IMR-90 (cell line): ENCODE measurements at regions not wholly inside any gene's neighbourhood (a gene's known extent, or its start where the extent isn't known, plus 50 kb on each side); places are given as distances from the start of the nearest gene placed in this dataset.

Experiments used
- ATAC-seq: fragments of 200-7000 bp; cut with Tn5 transposase; 2 replicates; pipeline ENCODE4 v1.9.1; 2020; ENCODE audit warnings: low read depth, mild to moderate bottlenecking, moderate library complexity
- BruUV-seq: library from RNA; stranded (reverse); fragments of 400-500 nt; replicated peaks from 2 replicates; lab custom pipeline; 2021; lab: Mats Ljungman, UMichigan
- CTCF ChIA-PET: fragments of 300-600 bp; formaldehyde crosslinking; extraction: SDS; loops from one replicate; lab custom pipeline; 2021; ENCODE audit warnings: antibody characterized with exemption; lab: Yijun Ruan, JAX
- POLR2A ChIA-PET: fragments of 300-600 bp; sonication (Branson Sonifier 250); formaldehyde crosslinking; loops from one replicate; lab custom pipeline; 2022; ENCODE audit warnings: antibody characterized with exemption; ENCODE audit not compliant: unreplicated experiment; lab: Charles Lee
- DNase-seq: peaks from one replicate; pipeline ENCODE4 v3.0.0; 2013
- H2AFZ ChIP-seq: replicated peaks from 2 replicates; pipeline ENCODE3; 2013; ENCODE audit warnings: low read length, mild to moderate bottlenecking; ENCODE audit not compliant: poor library complexity
- H2AK5ac ChIP-seq: 2 replicates; pipeline ENCODE4 v1.6.1; 2013; ENCODE audit warnings: low read depth, low read length, inconsistent platforms
- H2AK9ac ChIP-seq: replicated peaks from 2 replicates; pipeline ENCODE3; 2013; ENCODE audit warnings: mild to moderate bottlenecking, low read depth, low read length, moderate library complexity; ENCODE audit not compliant: poor library complexity
- H2BK120ac ChIP-seq: 2 replicates; pipeline ENCODE4 v1.6.1; 2013; ENCODE audit warnings: low read depth, low read length, inconsistent platforms
- H2BK15ac ChIP-seq: 3 replicates; pipeline ENCODE4 v1.6.1; 2013; ENCODE audit warnings: low read depth, low read length, inconsistent platforms
- H2BK20ac ChIP-seq: 2 replicates; pipeline ENCODE4 v1.6.1; 2013; ENCODE audit warnings: low read depth, mild to moderate bottlenecking, inconsistent platforms, low read length, moderate library complexity
- H2BK5ac ChIP-seq: 2 replicates; pipeline ENCODE4 v1.6.1; 2013; ENCODE audit warnings: mild to moderate bottlenecking, low read depth, low read length, inconsistent platforms; ENCODE audit not compliant: poor library complexity, severe bottlenecking
- H3K14ac ChIP-seq: replicated peaks from 2 replicates; pipeline ENCODE4 v1.6.1; 2013; ENCODE audit warnings: low read depth, low read length, inconsistent platforms
- H3K18ac ChIP-seq: 2 replicates; pipeline ENCODE4 v1.6.1; 2013; ENCODE audit warnings: low read depth, low read length, control low read depth
- H3K23ac ChIP-seq: 2 replicates; pipeline ENCODE4 v1.6.1; 2013; ENCODE audit warnings: low read depth, low read length, inconsistent platforms
- H3K27ac ChIP-seq: 2 replicates; pipeline ENCODE4 v1.5.1; 2013; ENCODE audit warnings: mild to moderate bottlenecking, control low read depth, low read length; ENCODE audit not compliant: insufficient read depth
- H3K27me3 ChIP-seq: 2 replicates; pipeline ENCODE4 v1.6.1; 2013; ENCODE audit warnings: low read length; ENCODE audit not compliant: control insufficient read depth, insufficient read depth
- H3K36me3 ChIP-seq: 2 replicates; pipeline ENCODE4 v1.6.1; 2013; ENCODE audit warnings: low read length, mixed read lengths; ENCODE audit not compliant: control insufficient read depth, insufficient read depth
- H3K4ac ChIP-seq: 2 replicates; pipeline ENCODE4 v1.6.1; 2013; ENCODE audit warnings: low read depth, low read length, inconsistent platforms
- H3K4me1 ChIP-seq: 2 replicates; pipeline ENCODE4 v1.6.1; 2013; ENCODE audit warnings: low read length, mixed read lengths; ENCODE audit not compliant: control insufficient read depth, insufficient read depth
- H3K4me2 ChIP-seq: 2 replicates; pipeline ENCODE4 v1.6.1; 2013; ENCODE audit warnings: low read depth, mild to moderate bottlenecking, control low read depth, low read length, moderate library complexity
- H3K4me3 ChIP-seq: 2 replicates; pipeline ENCODE4 v1.5.1; 2013; ENCODE audit warnings: low read depth, mild to moderate bottlenecking, control low read depth, low read length, moderate library complexity; ENCODE audit not compliant: insufficient read depth
- H3K56ac ChIP-seq: 2 replicates; pipeline ENCODE4 v1.6.1; 2013; ENCODE audit warnings: low read length, inconsistent platforms; ENCODE audit not compliant: insufficient read depth; ENCODE audit errors: extremely low read depth
- H3K79me1 ChIP-seq, 2 experiments: 2 replicates each; pipeline ENCODE4 v1.6.1; 2013; ENCODE audit warnings: low read length in 2 of 2, inconsistent platforms in 1 of 2, low read depth in 1 of 2
- H3K9ac ChIP-seq: 2 replicates; pipeline ENCODE4 v1.6.1; 2013; ENCODE audit warnings: low read depth, low read length, control low read depth
- H3K9me1 ChIP-seq: 2 replicates; pipeline ENCODE4 v1.6.1; 2013; ENCODE audit warnings: low read length, inconsistent platforms; ENCODE audit not compliant: insufficient read depth
- H3K9me3 ChIP-seq: 2 replicates; pipeline ENCODE4 v1.6.1; 2013; ENCODE audit warnings: low read length; ENCODE audit not compliant: control insufficient read depth, insufficient read depth
- H4K20me1 ChIP-seq: 2 replicates; pipeline ENCODE4 v1.6.1; 2013; ENCODE audit warnings: low read length, inconsistent platforms; ENCODE audit not compliant: insufficient read depth
- H4K5ac ChIP-seq: 2 replicates; pipeline ENCODE4 v1.6.1; 2013; ENCODE audit warnings: mild to moderate bottlenecking, low read depth, low read length, control low read depth
- H4K8ac ChIP-seq, 2 experiments: 2 replicates each; pipeline ENCODE4 v1.6.1; 2013; ENCODE audit warnings: low read depth in 2 of 2, low read length in 2 of 2, control low read depth in 1 of 2, inconsistent platforms in 1 of 2
- H4K91ac ChIP-seq: 2 replicates; pipeline ENCODE4 v1.6.1; 2013; ENCODE audit warnings: low read depth, low read length, inconsistent platforms; ENCODE audit not compliant: insufficient read depth
- BHLHE40 ChIP-seq: fragments of 150-350 bp; IDR thresholded peaks from 2 replicates; pipeline ENCODE4 v1.6.1; 2016; ENCODE audit warnings: mild to moderate bottlenecking, low read depth, low read length
- CHD1 ChIP-seq: IDR thresholded peaks from 2 replicates; pipeline ENCODE4 v1.6.1; 2012; ENCODE audit warnings: low read depth, low read length, improper control_type of control experiment
- FOS ChIP-seq: fragments of 150-350 bp; IDR thresholded peaks from 2 replicates; pipeline ENCODE4 v1.6.1; 2016; ENCODE audit warnings: low read depth, low read length
- MAFK ChIP-seq: IDR thresholded peaks from 2 replicates; pipeline ENCODE4 v1.6.1; 2012; ENCODE audit warnings: low read depth, low read length, improper control_type of control experiment
- MAZ ChIP-seq: IDR thresholded peaks from 2 replicates; pipeline ENCODE4 v1.6.1; 2012; ENCODE audit warnings: low read depth, mild to moderate bottlenecking, low read length, improper control_type of control experiment, moderate library complexity, borderline replicate concordance
- MXI1 ChIP-seq: IDR thresholded peaks from 2 replicates; pipeline ENCODE4 v1.6.1; 2012; ENCODE audit warnings: low read depth, mild to moderate bottlenecking, low read length, moderate library complexity, borderline replicate concordance
- NFE2L2 ChIP-seq: fragments of 150-350 bp; IDR thresholded peaks from 2 replicates; pipeline ENCODE4 v1.6.1; 2016; ENCODE audit warnings: low read depth, mild to moderate bottlenecking, low read length
- POLR2A ChIP-seq: IDR thresholded peaks from 2 replicates; pipeline ENCODE4 v1.6.1; 2012; ENCODE audit warnings: mild to moderate bottlenecking, low read depth, low read length
- RCOR1 ChIP-seq: IDR thresholded peaks from 2 replicates; pipeline ENCODE4 v1.6.1; 2012; ENCODE audit warnings: mild to moderate bottlenecking, low read length, improper control_type of control experiment; ENCODE audit not compliant: insufficient replicate concordance
- RFX5 ChIP-seq: IDR thresholded peaks from 2 replicates; pipeline ENCODE4 v1.8.0; 2012; ENCODE audit warnings: low read depth, mild to moderate bottlenecking, low read length, moderate library complexity
- SMC3 ChIP-seq: fragments of 150-350 bp; IDR thresholded peaks from 2 replicates; pipeline ENCODE4 v1.6.1; 2016; ENCODE audit warnings: low read depth, mild to moderate bottlenecking, antibody characterized with exemption, low read length, moderate library complexity
- WGBS, 2 experiments: methylation state at CpG; one replicate each; pipeline versions ENCODE4 v1.1.5 to v1.1.7; 2013; ENCODE audit warnings: missing lambda C conversion rate in 2 of 2; ENCODE audit not compliant: insufficient read length in 1 of 2; ENCODE audit errors: extremely low coverage in 2 of 2; 5-methylcytosine and 5-hydroxymethylcytosine counted together
- dilution Hi-C: fragments of 300-500 bp; cut with HindIII; formaldehyde crosslinking; loops from one replicate; pipeline ENCODE4 v1.14.3; 2018; ENCODE audit warnings: low sequenced_read_pairs; ENCODE audit not compliant: unreplicated experiment
- in situ Hi-C: fragments of 300-500 bp; cut with MboI; formaldehyde crosslinking; loops from 3 replicates; pipeline ENCODE4 v1.14.3; 2019; ENCODE audit warnings: low sequenced_read_pairs, inconsistent platforms, mixed read lengths
- intact Hi-C: fragments of 100-400 bp; cut with micrococcal nuclease; formaldehyde crosslinking; loops from 2 replicates; pipeline ENCODE4 v1.10.0; 2022
- TF ChIP-seq, protein P1 (sequence below): fragments of 150-350 bp; IDR thresholded peaks from 2 replicates; pipeline ENCODE4 v1.6.1; 2016; ENCODE audit warnings: low read depth, mild to moderate bottlenecking, low read length, moderate library complexity, borderline replicate concordance
- TF ChIP-seq, protein P2 (sequence below): conservative IDR thresholded peaks from 2 replicates; pipeline ENCODE4 v1.5.1; 2012; ENCODE audit warnings: mild to moderate bottlenecking, low read depth, low read length, improper control_type of control experiment
- TF ChIP-seq, protein P3 (sequence below): fragments of 150-350 bp; IDR thresholded peaks from 2 replicates; pipeline ENCODE4 v1.6.1; 2017; ENCODE audit warnings: mild to moderate bottlenecking, antibody characterized with exemption, low read length, low read depth

DNA sequence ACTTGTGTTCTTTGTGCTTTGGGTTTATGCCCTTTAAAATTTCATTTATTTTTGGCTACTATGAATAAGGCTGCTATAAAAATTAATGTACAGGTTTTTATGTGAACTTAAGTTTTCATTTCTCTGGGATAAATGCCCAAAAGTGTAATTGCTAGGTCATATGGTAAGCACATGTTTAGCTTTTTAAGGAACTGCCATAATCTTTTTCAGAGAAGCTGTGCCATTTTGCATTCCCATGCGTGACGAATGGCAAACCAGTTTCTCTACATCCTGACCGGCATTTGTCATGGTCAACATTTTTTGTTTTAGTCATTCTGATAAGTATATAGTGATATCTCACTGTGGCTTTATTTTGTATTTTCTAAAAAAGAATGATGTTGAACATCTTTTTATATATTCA lies 236.0 kb upstream of the SGK1 start:
- TF ChIP-seq BHLHE40, result no peak
- TF ChIP-seq MXI1, result no peak
- TF ChIP-seq SMC3, result no peak
- no peak for TF ChIP-seq MAZ
- TF ChIP-seq RFX5, result no peak
- TF ChIP-seq, protein P1, sequence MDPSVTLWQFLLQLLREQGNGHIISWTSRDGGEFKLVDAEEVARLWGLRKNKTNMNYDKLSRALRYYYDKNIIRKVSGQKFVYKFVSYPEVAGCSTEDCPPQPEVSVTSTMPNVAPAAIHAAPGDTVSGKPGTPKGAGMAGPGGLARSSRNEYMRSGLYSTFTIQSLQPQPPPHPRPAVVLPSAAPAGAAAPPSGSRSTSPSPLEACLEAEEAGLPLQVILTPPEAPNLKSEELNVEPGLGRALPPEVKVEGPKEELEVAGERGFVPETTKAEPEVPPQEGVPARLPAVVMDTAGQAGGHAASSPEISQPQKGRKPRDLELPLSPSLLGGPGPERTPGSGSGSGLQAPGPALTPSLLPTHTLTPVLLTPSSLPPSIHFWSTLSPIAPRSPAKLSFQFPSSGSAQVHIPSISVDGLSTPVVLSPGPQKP, result no peak
- TF ChIP-seq RCOR1, result no peak
- TF ChIP-seq, protein P2, sequence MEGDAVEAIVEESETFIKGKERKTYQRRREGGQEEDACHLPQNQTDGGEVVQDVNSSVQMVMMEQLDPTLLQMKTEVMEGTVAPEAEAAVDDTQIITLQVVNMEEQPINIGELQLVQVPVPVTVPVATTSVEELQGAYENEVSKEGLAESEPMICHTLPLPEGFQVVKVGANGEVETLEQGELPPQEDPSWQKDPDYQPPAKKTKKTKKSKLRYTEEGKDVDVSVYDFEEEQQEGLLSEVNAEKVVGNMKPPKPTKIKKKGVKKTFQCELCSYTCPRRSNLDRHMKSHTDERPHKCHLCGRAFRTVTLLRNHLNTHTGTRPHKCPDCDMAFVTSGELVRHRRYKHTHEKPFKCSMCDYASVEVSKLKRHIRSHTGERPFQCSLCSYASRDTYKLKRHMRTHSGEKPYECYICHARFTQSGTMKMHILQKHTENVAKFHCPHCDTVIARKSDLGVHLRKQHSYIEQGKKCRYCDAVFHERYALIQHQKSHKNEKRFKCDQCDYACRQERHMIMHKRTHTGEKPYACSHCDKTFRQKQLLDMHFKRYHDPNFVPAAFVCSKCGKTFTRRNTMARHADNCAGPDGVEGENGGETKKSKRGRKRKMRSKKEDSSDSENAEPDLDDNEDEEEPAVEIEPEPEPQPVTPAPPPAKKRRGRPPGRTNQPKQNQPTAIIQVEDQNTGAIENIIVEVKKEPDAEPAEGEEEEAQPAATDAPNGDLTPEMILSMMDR, result no peak
- TF ChIP-seq CHD1, result no peak
- TF ChIP-seq FOS, result no peak
- TF ChIP-seq, protein P3, sequence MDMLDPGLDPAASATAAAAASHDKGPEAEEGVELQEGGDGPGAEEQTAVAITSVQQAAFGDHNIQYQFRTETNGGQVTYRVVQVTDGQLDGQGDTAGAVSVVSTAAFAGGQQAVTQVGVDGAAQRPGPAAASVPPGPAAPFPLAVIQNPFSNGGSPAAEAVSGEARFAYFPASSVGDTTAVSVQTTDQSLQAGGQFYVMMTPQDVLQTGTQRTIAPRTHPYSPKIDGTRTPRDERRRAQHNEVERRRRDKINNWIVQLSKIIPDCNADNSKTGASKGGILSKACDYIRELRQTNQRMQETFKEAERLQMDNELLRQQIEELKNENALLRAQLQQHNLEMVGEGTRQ, result no peak
- no peak for TF ChIP-seq POLR2A
- TF ChIP-seq MAFK, result no peak
- TF ChIP-seq NFE2L2, result no peak
- ChIA-PET POLR2A (no interaction called here), CTCF (no interaction called here)
- no peak for ATAC-seq
- Histone ChIP-seq H3K27me3 (no peaks in the 10 kb centered on the region), H2BK5ac (no peak overlapping the region), H2BK120ac (no peak overlapping the region), H2AK5ac (no peak overlapping the region), H4K91ac (no peak overlapping the region), H3K9ac (no peak overlapping the region), H3K4me1 (no peaks in the 10 kb centered on the region; the same call in 1 of the 2 replicates), H4K8ac (no peak overlapping the region), H4K20me1 (no peaks in the 10 kb centered on the region), H2BK20ac (no peak overlapping the region), H3K4ac (no peak overlapping the region), H2AFZ (no peak overlapping the region), H3K14ac (no peak overlapping the region), H3K4me2 (no peak overlapping the region), H2BK15ac (no peak overlapping the region), H3K18ac (no peak overlapping the region), H3K9me1 (no peaks in the 10 kb centered on the region), H3K4me3 (no peak overlapping the region), H3K27ac (no peak overlapping the region), H3K36me3 (no peaks in the 10 kb centered on the region), H4K5ac (no peak overlapping the region), H2AK9ac (no peak overlapping the region), H3K56ac (no peak overlapping the region), H3K23ac (no peak overlapping the region), H3K9me3 (no peaks in the 10 kb centered on the region), H3K79me1 (no peaks in the 10 kb centered on the region)
- peak; percentile 55 for DNase-seq
- dilution Hi-C loops, result no loop called here
- WGBS, 2 experiments, result no CpG with 5 or more reads among the region's 3 CpGs
- no TSS peak for BruUV-seq
- in situ Hi-C loops, result no loop called here
- intact Hi-C loops, result no loop called here
